HG03460 (cell line): ENCODE measurements at regions not wholly inside any gene's neighbourhood (a gene's known extent, or its start where the extent isn't known, plus 50 kb on each side); places are given as distances from the start of the nearest gene placed in this dataset.
"Not testable (repeated sequence)": the region's sequence is repeated elsewhere in the genome, so short reads cannot be mapped to it uniquely, and the experiment has no call there.

ENCODE experiments used
- ATAC-seq: cut with Tn5 transposase; IDR thresholded peaks from one replicate; pipeline ENCODE4 v1.9.1; 2021; ENCODE audit not compliant: unreplicated experiment

- no peak for ATAC-seq
Observed at GRCh38 chr14:61168141-61168540, 113.0 kb downstream of the TMEM30B start.

- ATAC-seq = no peak
Observed at GRCh38 chr14:61167642-61168041, 113.5 kb downstream of the TMEM30B start.

- no peak for ATAC-seq
Observed at GRCh38 chr14:61160798-61161197, 120.3 kb downstream of the TMEM30B start.

- no peak for ATAC-seq
Observed at GRCh38 chr14:61154641-61155040, 126.5 kb downstream of the TMEM30B start.

DNA sequence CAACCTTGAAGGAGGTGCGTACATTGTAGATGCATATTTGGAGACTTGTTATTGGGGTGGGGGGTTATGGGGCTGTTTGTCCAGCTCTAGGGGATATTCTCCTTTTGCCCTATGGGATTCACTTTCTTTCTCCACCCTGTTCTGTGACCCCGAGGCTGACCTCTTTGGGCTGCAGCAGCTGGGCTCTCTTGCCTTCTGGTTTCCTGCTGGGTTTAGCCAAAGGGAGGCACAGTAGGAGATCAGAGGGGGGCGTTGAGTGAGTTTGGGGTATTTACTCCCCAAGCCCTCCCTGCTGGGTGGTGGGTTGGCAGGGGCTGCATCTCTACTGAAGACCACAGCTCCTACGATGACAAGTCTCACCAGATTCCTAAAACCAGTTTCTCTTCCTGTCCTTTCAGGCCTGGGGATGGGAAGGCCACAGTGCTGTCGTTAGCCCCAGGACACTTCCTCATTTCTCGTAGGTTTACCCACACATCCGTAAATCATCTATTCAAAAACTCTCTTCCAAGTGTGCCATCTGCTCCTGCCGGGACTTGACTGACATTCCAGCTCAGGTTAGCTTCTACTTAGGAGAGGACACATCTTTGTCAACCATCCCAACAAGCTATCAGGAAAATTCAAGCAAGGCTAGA lies 127.1 kb downstream of the TMEM30B start:
- no peak for ATAC-seq

DNA sequence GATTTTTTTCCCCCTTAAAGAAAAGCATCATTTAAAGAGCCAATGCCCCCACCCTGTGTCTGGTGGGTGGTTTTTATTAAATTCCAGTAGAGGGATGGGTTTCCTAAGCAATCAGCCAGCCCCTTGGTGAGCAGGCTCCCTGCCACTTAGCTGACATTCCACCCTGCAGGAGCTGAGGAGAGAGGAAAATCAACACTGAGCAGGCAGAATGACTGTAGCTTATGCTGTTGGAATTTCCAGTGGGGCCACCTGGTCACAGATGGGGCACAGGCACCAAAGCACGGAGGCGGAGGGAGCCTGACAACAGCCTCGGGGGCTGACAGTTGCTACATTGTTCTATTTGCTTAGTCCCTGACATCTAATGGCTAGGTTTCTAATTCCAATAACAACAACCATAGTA lies 127.7 kb downstream of the TMEM30B start:
- no peak for ATAC-seq

- ATAC-seq = no peak
Observed at GRCh38 chr14:61152851-61153364, 128.2 kb downstream of the TMEM30B start.

GRCh38 chr14:61151251-61151650 lies 129.9 kb downstream of the TMEM30B start:
- no peak for ATAC-seq

GRCh38 chr14:61150851-61151250 lies 130.3 kb downstream of the TMEM30B start:
- no peak for ATAC-seq

DNA sequence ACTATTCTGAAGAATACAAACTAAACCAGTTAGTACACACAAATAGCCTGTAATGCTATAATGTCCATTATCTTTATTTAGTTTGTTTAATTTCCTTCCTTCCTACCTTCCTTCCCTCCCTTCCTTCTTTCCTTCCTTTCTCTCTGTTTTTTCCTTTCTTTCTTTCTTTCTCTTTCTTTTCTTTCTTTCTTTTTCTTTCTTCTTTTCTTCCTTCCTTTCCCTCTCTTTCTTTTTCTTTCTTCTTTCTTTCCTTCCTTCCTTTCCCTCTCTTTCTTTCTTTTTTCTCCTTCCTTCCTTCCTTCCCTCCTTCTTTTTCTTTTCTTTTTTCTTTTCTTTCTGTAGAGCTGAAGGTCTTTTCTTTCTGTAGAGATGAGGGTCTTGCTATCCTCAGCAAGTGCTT lies 131.2 kb downstream of the TMEM30B start:
- no peak for ATAC-seq

GRCh38 chr14:61148742-61149350 lies 132.3 kb downstream of the TMEM30B start:
- ATAC-seq = no peak

GRCh38 chr14:61147831-61148549 lies 133.1 kb downstream of the TMEM30B start:
- no peak for ATAC-seq

DNA sequence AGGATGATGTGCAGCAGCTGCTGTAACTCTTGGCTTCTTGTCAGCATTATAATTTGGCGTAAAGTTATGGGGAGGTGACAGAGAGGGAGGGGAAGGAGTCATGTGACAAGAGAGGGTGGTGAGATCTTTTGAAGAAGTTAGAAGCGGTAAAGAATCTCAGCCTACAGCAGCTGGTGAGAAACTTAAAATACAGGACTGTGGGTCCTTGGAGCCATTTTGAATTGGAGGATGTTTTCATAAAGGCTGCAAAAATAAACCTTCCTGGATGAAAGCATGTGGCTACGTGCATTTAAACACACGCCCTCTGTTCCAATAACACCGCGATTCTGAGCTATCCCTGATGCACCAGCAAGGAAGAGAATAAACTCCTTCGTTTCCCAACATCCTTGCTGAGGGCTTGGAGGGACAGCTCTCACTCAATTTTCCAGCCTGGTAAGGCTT lies 133.7 kb downstream of the TMEM30B start:
- ATAC-seq = no peak

DNA sequence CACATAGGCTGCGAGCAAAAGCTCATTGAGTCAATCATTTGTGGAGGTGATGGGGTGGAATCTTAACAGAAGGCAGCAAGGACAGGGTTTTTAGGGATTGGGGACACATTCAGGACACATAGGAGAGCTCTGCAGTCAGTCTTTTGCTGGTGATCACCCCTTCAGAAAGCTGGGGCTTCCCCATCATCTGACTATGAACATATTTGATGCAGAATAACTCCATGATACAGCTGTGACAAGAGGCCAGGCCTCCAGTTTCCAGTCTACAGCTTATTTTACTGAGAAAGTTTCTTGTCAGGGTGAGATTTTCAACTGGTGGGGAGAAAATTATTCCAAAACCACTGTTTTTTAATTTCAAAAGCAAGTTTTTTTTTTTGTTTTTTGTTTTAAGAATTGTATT lies 134.2 kb downstream of the TMEM30B start:
- ATAC-seq = no peak

GRCh38 chr14:61145903-61146481 lies 135.1 kb downstream of the TMEM30B start:
- ATAC-seq = no peak

GRCh38 chr14:61145034-61145902 lies 135.9 kb downstream of the TMEM30B start:
- no peak for ATAC-seq

DNA sequence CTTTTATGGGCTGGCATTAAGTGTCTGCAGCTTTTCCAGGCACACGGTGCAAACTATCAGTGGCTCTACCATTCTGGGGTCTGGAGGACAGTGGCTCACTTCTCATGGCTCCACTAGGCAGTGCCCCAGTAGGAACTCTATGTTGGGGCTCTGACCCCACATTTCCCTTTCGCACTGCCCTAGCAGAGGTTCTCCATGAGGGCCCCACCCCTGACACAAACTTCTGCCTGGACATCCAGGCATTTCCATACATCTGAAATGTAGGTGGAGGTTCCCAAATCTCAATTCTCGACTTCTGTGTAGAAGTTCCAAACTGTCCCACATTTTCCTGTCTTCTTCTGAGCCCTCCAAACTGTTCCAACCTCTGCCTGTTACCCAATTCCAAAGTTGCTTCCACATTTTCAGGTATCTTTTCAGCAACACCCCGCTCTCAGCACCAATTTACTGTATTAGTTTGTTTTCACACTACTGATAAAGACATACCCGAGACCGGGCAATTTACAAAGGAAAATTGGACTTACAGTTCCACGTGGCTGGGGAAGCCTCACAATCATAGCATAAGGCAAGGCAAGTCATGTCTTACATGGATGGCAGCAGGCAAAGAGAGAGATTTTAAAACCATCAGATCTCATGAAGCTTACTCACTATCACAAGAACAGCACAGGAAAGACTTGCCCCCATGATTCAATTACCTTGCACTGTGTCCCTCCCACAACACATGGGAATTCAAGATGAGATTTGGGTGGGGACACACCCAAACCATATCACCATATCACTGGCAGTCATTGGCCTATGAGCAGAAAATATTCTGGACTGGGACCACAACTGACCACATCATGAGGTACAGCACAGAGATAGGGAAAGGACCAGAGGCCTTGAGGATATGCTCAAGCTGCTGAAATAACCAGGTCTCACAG lies 136.8 kb downstream of the TMEM30B start:
- ATAC-seq = not testable (repeated sequence)

DNA sequence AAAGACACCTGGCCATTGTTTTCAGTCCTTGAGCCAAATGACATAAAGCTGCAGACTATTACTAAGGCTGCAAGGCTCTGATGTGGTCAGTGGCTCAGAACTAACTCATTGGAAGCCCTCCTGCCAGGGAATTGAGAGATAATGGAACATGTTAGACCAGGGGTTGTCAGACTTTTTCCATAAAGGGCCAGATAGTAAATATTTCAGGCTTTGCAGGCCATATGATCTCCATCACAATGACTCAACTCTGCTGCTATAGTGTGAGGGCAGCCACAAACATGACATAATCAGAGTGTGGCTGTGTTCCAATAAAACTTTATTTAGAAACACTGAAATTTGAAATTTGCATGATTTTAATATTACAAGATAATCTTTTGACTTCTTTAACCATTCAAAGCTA lies 140.3 kb downstream of the TMEM30B start:
- ATAC-seq = no peak

GRCh38 chr14:61140271-61140670 lies 140.9 kb downstream of the TMEM30B start:
- ATAC-seq = no peak
